Lower lobe of right lung (tissue), 2 donors: ENCODE measurements at regions not wholly inside any gene's neighbourhood (a gene's known extent, or its start where the extent isn't known, plus 50 kb on each side); places are given as distances from the start of the nearest gene placed in this dataset.
"Not testable (repeated sequence)": the region's sequence is repeated elsewhere in the genome, so short reads cannot be mapped to it uniquely, and the experiment has no call there.

Source experiments
- ATAC-seq, 2 donors: fragments of 200-7000 bp; cut with Tn5 transposase; one replicate each; pipeline ENCODE4 v1.9.1; 2020 to 2022; ENCODE audit warnings: mild to moderate bottlenecking in 2 of 2, moderate library complexity in 2 of 2
- DNase-seq: peaks from one replicate; pipeline ENCODE4 v3.0.0-alpha.2; 2020
- H3K27ac ChIP-seq: fragments of 200-600 bp; one replicate; pipeline ENCODE4 v1.8.0; 2022
- H3K27me3 ChIP-seq: fragments of 200-600 bp; one replicate; pipeline ENCODE4 v1.8.0; 2022; ENCODE audit warnings: low read depth
- H3K36me3 ChIP-seq: fragments of 200-600 bp; one replicate; pipeline ENCODE4 v1.8.0; 2022; ENCODE audit warnings: mild to moderate bottlenecking
- H3K4me1 ChIP-seq: fragments of 200-600 bp; one replicate; pipeline ENCODE4 v1.8.0; 2022
- H3K4me3 ChIP-seq: fragments of 200-600 bp; one replicate; pipeline ENCODE4 v1.8.0; 2022; ENCODE audit warnings: mild to moderate bottlenecking
- H3K9me3 ChIP-seq: fragments of 200-600 bp; one replicate; pipeline ENCODE4 v1.8.0; 2022
- intact Hi-C: fragments of 100-400 bp; cut with DNase I; formaldehyde crosslinking; loops from one replicate; pipeline ENCODE4 v1.11.0; 2022
- TF ChIP-seq, protein P1 (sequence below): fragments of 200-600 bp; IDR thresholded peaks from one replicate; pipeline ENCODE4 v1.8.0; 2022; ENCODE audit warnings: antibody characterized with exemption, mild to moderate bottlenecking
- donor health status: DM: no; HTN: yes; CAD: no; lungs with severe emphysema.

DNA sequence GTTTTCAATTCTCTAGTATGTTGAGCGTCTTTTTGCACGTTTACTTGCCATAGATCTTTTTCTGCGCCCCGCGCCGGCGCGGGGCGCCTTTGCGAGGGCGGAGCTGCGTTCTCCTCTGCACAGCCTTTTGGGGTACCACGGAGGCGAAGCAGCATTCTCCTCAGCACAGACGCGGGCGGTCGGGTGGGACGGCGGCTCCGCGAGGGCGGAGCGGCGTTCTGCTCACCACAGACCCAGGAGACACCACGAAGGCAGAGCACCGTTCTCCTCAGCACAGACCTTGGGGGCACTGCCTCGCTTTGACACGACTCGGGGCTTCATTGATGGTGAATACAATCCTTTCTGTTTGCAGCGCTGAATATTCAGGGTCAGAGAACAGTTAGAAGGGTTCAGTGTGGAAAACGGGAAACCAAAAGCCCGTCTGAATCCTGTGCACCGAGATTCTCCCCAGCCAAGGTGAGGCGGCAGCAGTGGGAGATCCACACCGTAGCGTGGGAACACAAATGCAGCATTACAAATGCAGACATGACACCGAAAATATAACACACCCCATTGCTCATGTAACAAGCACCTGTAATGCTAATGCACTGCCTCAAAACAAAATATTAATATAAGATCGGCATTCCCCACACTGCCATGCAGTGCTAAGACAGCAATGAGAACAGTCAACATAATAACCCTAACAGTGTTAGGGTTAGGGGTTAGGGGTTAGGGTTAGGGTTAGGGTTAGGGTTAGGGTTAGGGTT lies 190.7 kb upstream of the VIPR2 start:
- H3K36me3 ChIP-seq, H3K4me1 ChIP-seq, intact Hi-C loops, H3K4me3 ChIP-seq, H3K9me3 ChIP-seq, H3K27ac ChIP-seq, H3K27me3 ChIP-seq, DNase-seq: not testable (repeated sequence)
- ATAC-seq: peak; percentile 23 to 59

DNA sequence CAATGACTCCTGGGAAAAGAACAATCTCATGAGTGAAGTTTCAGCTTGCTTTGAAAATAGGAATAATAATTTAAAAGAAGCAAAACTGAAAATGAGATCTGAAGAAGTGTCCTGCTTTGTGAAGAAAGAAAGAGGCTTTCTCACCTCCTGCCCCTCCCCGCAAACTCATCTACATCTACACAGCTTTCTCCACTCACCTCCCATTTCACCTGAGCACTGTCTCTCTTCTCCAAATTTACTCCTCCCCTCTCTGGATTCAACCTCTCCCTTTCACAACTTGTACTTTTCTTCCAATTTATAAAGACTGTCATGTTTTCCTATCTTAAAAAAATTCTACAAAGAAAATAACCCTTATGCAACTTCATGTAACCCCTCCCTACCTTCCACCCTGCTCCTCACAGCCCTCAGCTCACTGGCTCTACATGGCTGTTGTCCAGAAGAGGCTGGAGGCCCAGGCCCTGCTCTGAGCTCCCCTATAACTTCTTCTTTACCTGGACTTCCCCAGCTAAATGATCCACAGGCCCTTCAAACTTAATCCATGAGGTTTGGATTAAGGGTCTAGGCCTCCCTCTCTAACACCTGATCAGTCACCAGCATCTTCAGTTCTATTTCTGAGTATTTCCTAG lies 188.3 kb upstream of the VIPR2 start:
- H3K27ac ChIP-seq, intact Hi-C loops, H3K4me3 ChIP-seq, H3K4me1 ChIP-seq, DNase-seq, H3K36me3 ChIP-seq, H3K9me3 ChIP-seq, H3K27me3 ChIP-seq: not testable (repeated sequence)
- ATAC-seq: peak in 1 of 2 donors; percentile 32

DNA sequence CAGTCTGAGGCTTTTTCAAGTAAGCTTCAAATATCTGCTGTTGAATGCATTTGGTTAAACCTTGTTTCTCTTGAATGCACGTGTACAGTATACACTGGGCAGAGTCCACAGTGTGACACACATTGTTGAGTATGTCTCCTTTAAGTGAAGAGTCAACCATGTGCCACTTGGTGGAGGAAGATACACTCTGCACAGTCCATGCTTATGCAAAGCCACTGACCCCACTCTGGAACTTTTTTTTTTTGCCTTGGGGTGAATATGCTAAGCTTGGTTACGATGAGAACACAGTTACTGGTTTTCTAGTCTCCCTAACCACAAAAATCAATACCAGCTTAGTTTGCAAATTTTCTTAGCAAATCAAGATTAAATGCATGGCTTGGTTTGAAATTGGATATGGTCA lies 186.8 kb upstream of the VIPR2 start:
- H3K36me3 ChIP-seq: no peaks in the 10 kb centered on the region
- intact Hi-C loops: no loop called here
- TF ChIP-seq, protein P1, sequence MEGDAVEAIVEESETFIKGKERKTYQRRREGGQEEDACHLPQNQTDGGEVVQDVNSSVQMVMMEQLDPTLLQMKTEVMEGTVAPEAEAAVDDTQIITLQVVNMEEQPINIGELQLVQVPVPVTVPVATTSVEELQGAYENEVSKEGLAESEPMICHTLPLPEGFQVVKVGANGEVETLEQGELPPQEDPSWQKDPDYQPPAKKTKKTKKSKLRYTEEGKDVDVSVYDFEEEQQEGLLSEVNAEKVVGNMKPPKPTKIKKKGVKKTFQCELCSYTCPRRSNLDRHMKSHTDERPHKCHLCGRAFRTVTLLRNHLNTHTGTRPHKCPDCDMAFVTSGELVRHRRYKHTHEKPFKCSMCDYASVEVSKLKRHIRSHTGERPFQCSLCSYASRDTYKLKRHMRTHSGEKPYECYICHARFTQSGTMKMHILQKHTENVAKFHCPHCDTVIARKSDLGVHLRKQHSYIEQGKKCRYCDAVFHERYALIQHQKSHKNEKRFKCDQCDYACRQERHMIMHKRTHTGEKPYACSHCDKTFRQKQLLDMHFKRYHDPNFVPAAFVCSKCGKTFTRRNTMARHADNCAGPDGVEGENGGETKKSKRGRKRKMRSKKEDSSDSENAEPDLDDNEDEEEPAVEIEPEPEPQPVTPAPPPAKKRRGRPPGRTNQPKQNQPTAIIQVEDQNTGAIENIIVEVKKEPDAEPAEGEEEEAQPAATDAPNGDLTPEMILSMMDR: no peak
- no peak overlapping the region for H3K4me3 ChIP-seq
- H3K27ac ChIP-seq: no peak overlapping the region
- peaks cover 15% of the 10 kb centered on the region for H3K9me3 ChIP-seq
- ATAC-seq (peak in 1 of 2 donors; percentile 32), DNase-seq (no peak)
- H3K4me1 ChIP-seq: no peaks in the 10 kb centered on the region
- no peaks in the 10 kb centered on the region for H3K27me3 ChIP-seq

DNA sequence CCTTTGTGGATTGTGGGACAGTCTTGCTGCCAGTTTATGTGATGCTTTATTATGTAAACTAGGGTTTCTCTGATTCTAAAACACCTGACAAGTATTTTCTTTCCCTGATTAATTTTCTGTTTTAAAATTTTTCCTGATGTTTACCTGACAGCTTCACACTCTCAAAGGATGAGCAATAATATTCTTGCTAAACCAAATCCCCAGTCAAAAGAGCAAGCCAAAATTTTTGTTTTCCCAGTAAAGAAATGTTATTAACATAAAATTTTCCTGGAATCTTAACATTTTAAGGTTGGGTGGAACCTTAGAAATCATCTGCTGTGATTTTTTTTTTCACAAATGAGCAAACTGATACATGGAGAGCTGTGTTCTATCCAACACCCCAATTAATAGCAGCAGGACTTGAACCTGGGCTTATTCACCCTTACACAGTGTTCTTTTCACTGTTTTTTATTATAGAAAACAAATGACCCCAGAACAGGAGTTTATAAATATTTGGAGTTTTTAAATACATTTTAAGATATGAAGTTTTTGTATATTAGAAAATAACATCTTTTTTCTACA lies 185.2 kb upstream of the VIPR2 start:
- H3K9me3 ChIP-seq: peaks cover 15% of the 10 kb centered on the region
- no peak overlapping the region for H3K27ac ChIP-seq
- ATAC-seq (no peak), DNase-seq (no peak)
- intact Hi-C loops: no loop called here
- no peaks in the 10 kb centered on the region for H3K36me3 ChIP-seq
- H3K4me1 ChIP-seq: no peaks in the 10 kb centered on the region
- TF ChIP-seq, protein P1: no peak
- no peaks in the 10 kb centered on the region for H3K27me3 ChIP-seq
- no peak overlapping the region for H3K4me3 ChIP-seq

DNA sequence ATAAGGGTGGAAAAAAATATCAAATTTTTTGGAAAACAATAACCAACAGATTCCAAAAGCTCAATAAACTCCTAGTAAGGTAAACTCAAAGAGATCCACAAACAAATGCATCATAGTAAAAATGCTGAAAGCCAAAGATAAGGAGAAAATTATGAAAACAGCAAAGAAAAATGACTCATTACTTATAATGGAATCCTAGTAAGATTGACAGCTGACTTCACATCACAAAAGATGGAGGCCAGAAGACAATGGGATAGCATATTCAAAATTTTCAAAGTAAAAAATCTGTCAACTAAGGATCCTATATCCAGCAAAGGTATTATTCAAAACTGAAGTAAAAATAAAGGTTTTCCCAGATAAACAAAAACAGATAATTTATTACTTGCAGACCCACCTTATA lies 183.4 kb upstream of the VIPR2 start:
- Histone ChIP-seq H3K36me3 (no peaks in the 10 kb centered on the region), H3K4me3 (no peak overlapping the region), H3K27ac (no peak overlapping the region), H3K4me1 (no peaks in the 10 kb centered on the region), H3K27me3 (no peaks in the 10 kb centered on the region), H3K9me3 (peaks cover 15% of the 10 kb centered on the region)
- TF ChIP-seq, protein P1: no peak
- intact Hi-C loops: no loop called here
- no peak for DNase-seq
- ATAC-seq: no peak

DNA sequence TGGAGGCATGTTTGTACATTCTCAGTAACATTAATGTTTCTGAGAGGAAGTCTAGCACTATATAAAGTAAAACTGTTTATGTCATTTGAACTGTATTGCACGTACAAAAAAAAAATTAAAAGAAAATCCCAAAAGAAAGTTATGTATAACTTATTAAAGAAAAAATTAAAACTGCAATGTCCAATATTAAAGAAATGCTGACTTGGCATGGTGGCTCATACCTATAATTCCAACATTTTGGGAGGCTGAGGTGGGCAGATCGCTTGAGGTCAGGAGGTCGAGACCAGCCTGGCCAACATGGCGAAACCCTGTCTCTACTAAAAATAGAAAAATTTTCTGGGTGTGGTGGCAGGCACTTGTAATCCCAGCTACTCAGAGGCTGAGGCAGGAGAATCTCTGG lies 178.7 kb upstream of the VIPR2 start:
- H3K4me3 ChIP-seq: no peak overlapping the region
- intact Hi-C loops: no loop called here
- H3K27me3 ChIP-seq: no peaks in the 10 kb centered on the region
- no peaks in the 10 kb centered on the region for H3K4me1 ChIP-seq
- H3K27ac ChIP-seq: no peak overlapping the region
- DNase-seq (no peak), ATAC-seq (no peak)
- TF ChIP-seq, protein P1: no peak
- H3K9me3 ChIP-seq: peaks cover 15% of the 10 kb centered on the region
- H3K36me3 ChIP-seq: no peaks in the 10 kb centered on the region
